22Rv1 (cell line): ENCODE measurements at regions not wholly inside any gene's neighbourhood (a gene's known extent, or its start where the extent isn't known, plus 50 kb on each side); places are given as distances from the start of the nearest gene placed in this dataset.

Source experiments
- CTCF ChIP-seq: fragments of 450-650 bp; IDR thresholded peaks from 2 replicates; pipeline ENCODE4 v1.5.1; 2017; ENCODE audit warnings: mild to moderate bottlenecking
- ZFX ChIP-seq: fragments of 450-650 bp; IDR thresholded peaks from 2 replicates; pipeline ENCODE4 v1.6.1; 2017; ENCODE audit warnings: antibody characterized with exemption, borderline replicate concordance

GRCh38 chr2:53033411-53033810 lies 734.2 kb upstream of the CHAC2 start:
- TF ChIP-seq CTCF (no peak), ZFX (no peak)
